ENCODE measurements at regions not wholly inside any gene's neighbourhood (a gene's known extent, or its start where the extent isn't known, plus 50 kb on each side); places are given as distances from the start of the nearest gene placed in this dataset.

GRCh38 chr2:19673213-19673791 is 228.5 kb downstream of the TTC32 start:
- Mint-ChIP-seq H3K9me3 (no peaks in the 10 kb centered on the region), H3K27me3 (peaks cover 53% of the 10 kb centered on the region), H3K4me3 (no peak overlapping the region)

DNA sequence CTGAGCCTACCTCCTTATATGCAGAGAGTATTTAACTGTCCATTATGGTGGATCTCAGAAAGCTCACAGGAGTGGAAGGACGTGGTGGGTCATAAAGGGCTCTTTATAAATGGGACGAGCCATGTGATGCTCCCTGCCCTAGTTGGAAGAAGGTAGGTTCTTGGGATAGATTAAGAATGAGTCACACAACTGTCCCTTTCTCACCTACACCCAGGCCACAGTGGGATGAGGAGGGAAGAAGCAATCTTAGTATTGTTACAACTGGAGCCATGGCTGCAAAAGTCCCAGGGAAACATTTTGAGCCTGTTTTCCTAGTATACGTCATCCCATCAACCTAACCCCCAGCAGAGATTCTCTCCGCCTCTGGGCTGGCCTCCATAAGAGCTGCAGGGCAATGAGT is 229.9 kb downstream of the TTC32 start:
- DNase-seq = no peak
- H3K27me3 Mint-ChIP-seq = peaks cover 53% of the 10 kb centered on the region
- no peak overlapping the region for H3K27ac Mint-ChIP-seq
- no peaks in the 10 kb centered on the region for H3K4me1 Mint-ChIP-seq (ENCODE audit: low read depth)
- no peak overlapping the region for H3K4me3 Mint-ChIP-seq
- H3K9me3 Mint-ChIP-seq = no peaks in the 10 kb centered on the region
- no peaks in the 10 kb centered on the region for H3K36me3 Mint-ChIP-seq (ENCODE audit: low read depth)

More at GRCh38 chr2:19673213-19673791, 228.5 kb downstream of the TTC32 start:
- Mint-ChIP-seq H3K36me3 (ENCODE audit: low read depth) (no peaks in the 10 kb centered on the region), H3K4me1 (ENCODE audit: low read depth) (no peaks in the 10 kb centered on the region), H3K27ac (no peak overlapping the region)
- DNase-seq = no peak

GRCh38 chr2:19671311-19671710 is 230.5 kb downstream of the TTC32 start:
- no peak for DNase-seq
- no peak overlapping the region for H3K27ac Mint-ChIP-seq
- no peaks in the 10 kb centered on the region for H3K4me1 Mint-ChIP-seq (ENCODE audit: low read depth)
- no peaks in the 10 kb centered on the region for H3K36me3 Mint-ChIP-seq (ENCODE audit: low read depth)
- peaks cover 52% of the 10 kb centered on the region for H3K27me3 Mint-ChIP-seq
- H3K4me3 Mint-ChIP-seq = no peak overlapping the region
- no peaks in the 10 kb centered on the region for H3K9me3 Mint-ChIP-seq

GRCh38 chr2:19670303-19670702 is 231.5 kb downstream of the TTC32 start:
- DNase-seq = no peak
- H3K27me3 Mint-ChIP-seq = peaks cover 47% of the 10 kb centered on the region
- H3K4me1 Mint-ChIP-seq (ENCODE audit: low read depth) = no peaks in the 10 kb centered on the region
- no peaks in the 10 kb centered on the region for H3K9me3 Mint-ChIP-seq
- no peak overlapping the region for H3K27ac Mint-ChIP-seq
- H3K4me3 Mint-ChIP-seq = no peak overlapping the region
- no peaks in the 10 kb centered on the region for H3K36me3 Mint-ChIP-seq (ENCODE audit: low read depth)

DNA sequence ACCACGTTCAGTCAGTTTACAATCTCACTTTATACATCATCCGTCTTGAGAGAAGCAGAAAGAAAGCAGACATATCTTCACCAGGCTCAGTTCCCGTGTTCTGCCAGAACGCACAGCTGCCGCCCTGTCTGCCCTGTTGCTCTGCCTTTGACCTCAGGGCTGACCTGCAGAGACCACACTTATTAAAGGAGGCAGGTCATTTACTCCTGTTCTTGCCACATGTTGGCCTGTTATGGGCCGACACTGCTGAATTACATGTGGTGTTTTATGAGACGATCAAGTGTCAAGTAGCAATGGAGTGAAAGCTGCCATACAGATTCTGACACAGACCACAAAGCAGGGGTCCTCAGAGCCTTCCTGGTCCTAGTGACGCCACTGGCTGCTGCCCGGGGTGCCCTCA is 232.2 kb downstream of the TTC32 start:
- Mint-ChIP-seq H3K36me3 (ENCODE audit: low read depth) (no peaks in the 10 kb centered on the region), H3K9me3 (no peaks in the 10 kb centered on the region), H3K4me1 (ENCODE audit: low read depth) (no peaks in the 10 kb centered on the region)

GRCh38 chr2:19669126-19669525 is 232.7 kb downstream of the TTC32 start:
- no peak for DNase-seq
- H3K36me3 Mint-ChIP-seq (ENCODE audit: low read depth) = no peaks in the 10 kb centered on the region
- H3K4me1 Mint-ChIP-seq (ENCODE audit: low read depth) = no peaks in the 10 kb centered on the region
- H3K27me3 Mint-ChIP-seq = peaks cover 39% of the 10 kb centered on the region
- H3K9me3 Mint-ChIP-seq = no peaks in the 10 kb centered on the region
- no peak overlapping the region for H3K27ac Mint-ChIP-seq
- H3K4me3 Mint-ChIP-seq = no peak overlapping the region

More for the DNA sequence above, 232.2 kb downstream of the TTC32 start:
- Mint-ChIP-seq H3K4me3 (no peak overlapping the region), H3K27ac (no peak overlapping the region), H3K27me3 (peaks cover 41% of the 10 kb centered on the region)
- no peak for DNase-seq

- no peak for DNase-seq
- no peaks in the 10 kb centered on the region for H3K36me3 Mint-ChIP-seq (ENCODE audit: low read depth)
- no peak overlapping the region for H3K27ac Mint-ChIP-seq
- no peaks in the 10 kb centered on the region for H3K9me3 Mint-ChIP-seq
- no peaks in the 10 kb centered on the region for H3K4me1 Mint-ChIP-seq (ENCODE audit: low read depth)
- H3K27me3 Mint-ChIP-seq = peaks cover 29% of the 10 kb centered on the region
- no peak overlapping the region for H3K4me3 Mint-ChIP-seq
These were observed 234.2 kb downstream of the TTC32 start for GRCh38 chr2:19667536-19667949.

GRCh38 chr2:19667085-19667484 is 234.7 kb downstream of the TTC32 start:
- Mint-ChIP-seq H3K9me3 (no peaks in the 10 kb centered on the region), H3K36me3 (ENCODE audit: low read depth) (no peaks in the 10 kb centered on the region), H3K27ac (no peak overlapping the region), H3K4me1 (ENCODE audit: low read depth) (no peaks in the 10 kb centered on the region), H3K4me3 (no peak overlapping the region), H3K27me3 (peaks cover 24% of the 10 kb centered on the region)
- DNase-seq = no peak

GRCh38 chr2:19664646-19665045 is 237.1 kb downstream of the TTC32 start:
- H3K4me1 Mint-ChIP-seq (ENCODE audit: low read depth) = no peaks in the 10 kb centered on the region
- peaks cover 18% of the 10 kb centered on the region for H3K27me3 Mint-ChIP-seq
- no peak for DNase-seq
- no peaks in the 10 kb centered on the region for H3K36me3 Mint-ChIP-seq (ENCODE audit: low read depth)
- no peak overlapping the region for H3K4me3 Mint-ChIP-seq
- H3K9me3 Mint-ChIP-seq = no peaks in the 10 kb centered on the region
- no peak overlapping the region for H3K27ac Mint-ChIP-seq

- Mint-ChIP-seq H3K27ac (no peak overlapping the region), H3K36me3 (ENCODE audit: low read depth) (no peaks in the 10 kb centered on the region), H3K27me3 (peaks cover 7% of the 10 kb centered on the region), H3K4me3 (no peak overlapping the region), H3K9me3 (no peaks in the 10 kb centered on the region), H3K4me1 (ENCODE audit: low read depth) (no peaks in the 10 kb centered on the region)
- no peak for DNase-seq
These were observed 242.6 kb downstream of the TTC32 start for GRCh38 chr2:19659024-19659792.

- Mint-ChIP-seq H3K4me1 (ENCODE audit: low read depth) (no peaks in the 10 kb centered on the region), H3K27me3 (peaks cover 11% of the 10 kb centered on the region), H3K27ac (no peak overlapping the region), H3K36me3 (ENCODE audit: low read depth) (no peaks in the 10 kb centered on the region), H3K9me3 (no peaks in the 10 kb centered on the region), H3K4me3 (no peak overlapping the region)
- no peak for DNase-seq
These were observed 245.8 kb downstream of the TTC32 start for GRCh38 chr2:19656011-19656410.

GRCh38 chr2:19654310-19655090 is 247.3 kb downstream of the TTC32 start:
- Mint-ChIP-seq H3K9me3 (no peaks in the 10 kb centered on the region), H3K4me3 (no peak overlapping the region), H3K36me3 (ENCODE audit: low read depth) (no peaks in the 10 kb centered on the region), H3K4me1 (ENCODE audit: low read depth) (no peaks in the 10 kb centered on the region), H3K27me3 (peaks cover 11% of the 10 kb centered on the region), H3K27ac (no peak overlapping the region)
- no peak for DNase-seq

GRCh38 chr2:19653509-19653908 is 248.3 kb downstream of the TTC32 start:
- peaks cover 11% of the 10 kb centered on the region for H3K27me3 Mint-ChIP-seq
- DNase-seq = no peak
- H3K36me3 Mint-ChIP-seq (ENCODE audit: low read depth) = no peaks in the 10 kb centered on the region
- no peaks in the 10 kb centered on the region for H3K4me1 Mint-ChIP-seq (ENCODE audit: low read depth)
- H3K9me3 Mint-ChIP-seq = no peaks in the 10 kb centered on the region
- no peak overlapping the region for H3K27ac Mint-ChIP-seq
- no peak overlapping the region for H3K4me3 Mint-ChIP-seq

- Mint-ChIP-seq H3K27me3 (peaks cover 11% of the 10 kb centered on the region), H3K36me3 (ENCODE audit: low read depth) (no peaks in the 10 kb centered on the region), H3K27ac (no peak overlapping the region)
These were observed 249.0 kb downstream of the TTC32 start for GRCh38 chr2:19652811-19653210.

GRCh38 chr2:19651466-19651865 is 250.3 kb downstream of the TTC32 start:
- no peak overlapping the region for H3K27ac Mint-ChIP-seq
- H3K9me3 Mint-ChIP-seq = no peaks in the 10 kb centered on the region
- H3K27me3 Mint-ChIP-seq = peaks cover 13% of the 10 kb centered on the region
- DNase-seq = no peak
- H3K4me1 Mint-ChIP-seq (ENCODE audit: low read depth) = no peaks in the 10 kb centered on the region
- H3K4me3 Mint-ChIP-seq = no peak overlapping the region
- H3K36me3 Mint-ChIP-seq (ENCODE audit: low read depth) = no peaks in the 10 kb centered on the region

More at GRCh38 chr2:19652811-19653210, 249.0 kb downstream of the TTC32 start:
- no peaks in the 10 kb centered on the region for H3K9me3 Mint-ChIP-seq
- no peak for DNase-seq
- H3K4me1 Mint-ChIP-seq (ENCODE audit: low read depth) = no peaks in the 10 kb centered on the region
- no peak overlapping the region for H3K4me3 Mint-ChIP-seq

All from activated T-cell treated with anti-CD3 and anti-CD28 coated beads, Interleukin-2, amount 50 U/mL, for 24 hours (primary cell).